ENCODE measurements at regions not wholly inside any gene's neighbourhood (a gene's known extent, or its start where the extent isn't known, plus 50 kb on each side); places are given as distances from the start of the nearest gene placed in this dataset.

- no peaks in the 10 kb centered on the region for H3K36me3 ChIP-seq
- H3K4me3 ChIP-seq: no peak overlapping the region
- no peak overlapping the region for H3K27ac ChIP-seq
- no peaks in the 10 kb centered on the region for H3K9me3 ChIP-seq
- H3K4me1 ChIP-seq: no peaks in the 10 kb centered on the region
- TF ChIP-seq EP300 (IDR thresholded peaks at IDR 0.05) (no peak), POLR2A (IDR thresholded peaks at IDR 0.05) (no peak), CTCF (IDR thresholded peaks at IDR 0.05) (no peak), POLR2AphosphoS5 (IDR thresholded peaks at IDR 0.05) (no peak)
- no peaks in the 10 kb centered on the region for H3K27me3 ChIP-seq
- DNase-seq: no peak
- ATAC-seq (ENCODE audit: low FRiP score in 2 of 2): no peak
These were observed 76.9 kb upstream of the RGS18 start for GRCh38 chr1:192081359-192081758.

GRCh38 chr1:192086644-192087043, 71.6 kb upstream of the RGS18 start:
- DNase-seq: no peak
- Histone ChIP-seq H3K4me1 (no peaks in the 10 kb centered on the region), H3K9me3 (no peaks in the 10 kb centered on the region), H3K27me3 (no peaks in the 10 kb centered on the region), H3K36me3 (no peaks in the 10 kb centered on the region), H3K4me3 (no peak overlapping the region), H3K27ac (no peak overlapping the region)
- 87 to 100% methylated on average over 1 of the region's 1 CpG for WGBS, 2 donors
- no peak for TF ChIP-seq POLR2A (IDR thresholded peaks at IDR 0.05)
- no peak for TF ChIP-seq CTCF (IDR thresholded peaks at IDR 0.05)
- TF ChIP-seq POLR2AphosphoS5 (IDR thresholded peaks at IDR 0.05): no peak
- TF ChIP-seq EP300 (IDR thresholded peaks at IDR 0.05): no peak
- ATAC-seq (ENCODE audit: low FRiP score in 2 of 2): no peak

- ATAC-seq (ENCODE audit: low FRiP score in 2 of 2) (no peak), DNase-seq (no peak)
- H3K4me1 ChIP-seq: no peaks in the 10 kb centered on the region
- no peak overlapping the region for H3K27ac ChIP-seq
- TF ChIP-seq POLR2A (IDR thresholded peaks at IDR 0.05) (no peak), POLR2AphosphoS5 (IDR thresholded peaks at IDR 0.05) (no peak), CTCF (IDR thresholded peaks at IDR 0.05) (no peak), EP300 (IDR thresholded peaks at IDR 0.05) (no peak)
- no peaks in the 10 kb centered on the region for H3K9me3 ChIP-seq
- H3K36me3 ChIP-seq: no peaks in the 10 kb centered on the region
- 75 to 86% methylated on average over 1 of the region's 1 CpG for WGBS, 2 donors
- no peak overlapping the region for H3K4me3 ChIP-seq
- H3K27me3 ChIP-seq: no peaks in the 10 kb centered on the region
These were observed 70.9 kb upstream of the RGS18 start for GRCh38 chr1:192087334-192087733.

GRCh38 chr1:192088496-192088895, 69.8 kb upstream of the RGS18 start:
- H3K4me3 ChIP-seq: no peak overlapping the region
- WGBS, 2 donors: 33 to 43% methylated on average over 2 of the region's 2 CpGs
- H3K27ac ChIP-seq: no peak overlapping the region
- no peaks in the 10 kb centered on the region for H3K9me3 ChIP-seq
- DNase-seq (no peak), ATAC-seq (ENCODE audit: low FRiP score in 2 of 2) (no peak)
- no peaks in the 10 kb centered on the region for H3K4me1 ChIP-seq
- no peaks in the 10 kb centered on the region for H3K36me3 ChIP-seq
- TF ChIP-seq POLR2AphosphoS5 (IDR thresholded peaks at IDR 0.05): no peak
- TF ChIP-seq CTCF (IDR thresholded peaks at IDR 0.05): no peak
- TF ChIP-seq POLR2A (IDR thresholded peaks at IDR 0.05): no peak
- no peak for TF ChIP-seq EP300 (IDR thresholded peaks at IDR 0.05)
- no peaks in the 10 kb centered on the region for H3K27me3 ChIP-seq

- 91 to 97% methylated on average over 4 of the region's 4 CpGs for WGBS, 2 donors
- ATAC-seq (ENCODE audit: low FRiP score in 2 of 2): no peak
- H3K36me3 ChIP-seq: no peaks in the 10 kb centered on the region
These were observed 60.3 kb upstream of the RGS18 start for GRCh38 chr1:192098001-192098400.

More at GRCh38 chr1:192098001-192098400, 60.3 kb upstream of the RGS18 start:
- H3K4me1 ChIP-seq: no peaks in the 10 kb centered on the region
- no peak for DNase-seq
- no peak overlapping the region for H3K27ac ChIP-seq
- no peaks in the 10 kb centered on the region for H3K9me3 ChIP-seq
- TF ChIP-seq EP300 (IDR thresholded peaks at IDR 0.05): no peak
- H3K4me3 ChIP-seq: no peak overlapping the region
- no peaks in the 10 kb centered on the region for H3K27me3 ChIP-seq

Measured in upper lobe of left lung (tissue), 6 donors.